K562 (cell line): ENCODE measurements at regions not wholly inside any gene's neighbourhood (a gene's known extent, or its start where the extent isn't known, plus 50 kb on each side); places are given as distances from the start of the nearest gene placed in this dataset.

Source experiments
- NUFIP1 ChIP-seq: fragments of 450-650 bp; IDR thresholded peaks from 2 replicates; pipeline ENCODE4 v1.6.1; 2018; ENCODE audit not compliant: partially characterized antibody
- SREBF2 ChIP-seq: sonication (generic); formaldehyde crosslinking; IDR thresholded peaks from 2 replicates; pipeline ENCODE4 v1.4.0; 2020; ENCODE audit warnings: mild to moderate bottlenecking, missing genetic modification reagents
- TF ChIP-seq, protein P1 (sequence below), 2 experiments: fragments of 450-650 bp; IDR thresholded peaks; 2 replicates each; pipeline ENCODE4 v1.6.1; 2016; ENCODE audit warnings: mild to moderate bottlenecking in 2 of 2, borderline replicate concordance in 1 of 2, low read depth in 1 of 2, moderate library complexity in 1 of 2
- TF ChIP-seq, protein P2 (sequence below), 2 experiments: fragments of 450-650 bp in 1 of 2; IDR thresholded peaks; 2 replicates each; pipeline ENCODE4 v1.6.1; 2011 to 2017; ENCODE audit warnings: low read depth in 2 of 2, antibody characterized with exemption in 1 of 2, borderline replicate concordance in 1 of 2, low read length in 1 of 2, mild to moderate bottlenecking in 1 of 2, mixed read lengths in 1 of 2; ENCODE audit not compliant: control insufficient read depth in 1 of 2
- TF ChIP-seq, protein P3 (sequence below): fragments of 250-450 bp; sonication (Bioruptor Pico); IDR thresholded peaks from 2 replicates; pipeline ENCODE4 v1.9.0; 2021; ENCODE audit warnings: mild to moderate bottlenecking

DNA sequence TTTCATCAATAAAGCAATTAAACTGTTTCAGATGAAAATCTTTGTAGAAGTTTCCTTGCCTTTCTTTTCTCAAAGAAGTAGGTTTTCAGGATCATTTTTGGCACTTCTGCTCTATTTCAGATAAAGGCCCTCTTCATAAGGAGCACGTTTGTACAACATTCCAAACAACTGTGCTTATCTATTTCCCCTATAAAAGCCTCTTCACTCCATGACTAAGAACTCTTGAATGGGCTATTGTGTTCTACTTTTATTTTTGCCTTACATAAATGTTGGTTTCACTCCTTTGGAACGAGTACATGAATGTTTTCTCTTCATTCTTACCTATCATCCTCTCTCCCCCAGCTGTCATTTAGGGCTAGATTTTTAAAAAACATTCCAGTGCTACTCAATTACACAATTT lies 288.0 kb upstream of the PPP1R2C start (continued):
- TF ChIP-seq, protein P1, sequence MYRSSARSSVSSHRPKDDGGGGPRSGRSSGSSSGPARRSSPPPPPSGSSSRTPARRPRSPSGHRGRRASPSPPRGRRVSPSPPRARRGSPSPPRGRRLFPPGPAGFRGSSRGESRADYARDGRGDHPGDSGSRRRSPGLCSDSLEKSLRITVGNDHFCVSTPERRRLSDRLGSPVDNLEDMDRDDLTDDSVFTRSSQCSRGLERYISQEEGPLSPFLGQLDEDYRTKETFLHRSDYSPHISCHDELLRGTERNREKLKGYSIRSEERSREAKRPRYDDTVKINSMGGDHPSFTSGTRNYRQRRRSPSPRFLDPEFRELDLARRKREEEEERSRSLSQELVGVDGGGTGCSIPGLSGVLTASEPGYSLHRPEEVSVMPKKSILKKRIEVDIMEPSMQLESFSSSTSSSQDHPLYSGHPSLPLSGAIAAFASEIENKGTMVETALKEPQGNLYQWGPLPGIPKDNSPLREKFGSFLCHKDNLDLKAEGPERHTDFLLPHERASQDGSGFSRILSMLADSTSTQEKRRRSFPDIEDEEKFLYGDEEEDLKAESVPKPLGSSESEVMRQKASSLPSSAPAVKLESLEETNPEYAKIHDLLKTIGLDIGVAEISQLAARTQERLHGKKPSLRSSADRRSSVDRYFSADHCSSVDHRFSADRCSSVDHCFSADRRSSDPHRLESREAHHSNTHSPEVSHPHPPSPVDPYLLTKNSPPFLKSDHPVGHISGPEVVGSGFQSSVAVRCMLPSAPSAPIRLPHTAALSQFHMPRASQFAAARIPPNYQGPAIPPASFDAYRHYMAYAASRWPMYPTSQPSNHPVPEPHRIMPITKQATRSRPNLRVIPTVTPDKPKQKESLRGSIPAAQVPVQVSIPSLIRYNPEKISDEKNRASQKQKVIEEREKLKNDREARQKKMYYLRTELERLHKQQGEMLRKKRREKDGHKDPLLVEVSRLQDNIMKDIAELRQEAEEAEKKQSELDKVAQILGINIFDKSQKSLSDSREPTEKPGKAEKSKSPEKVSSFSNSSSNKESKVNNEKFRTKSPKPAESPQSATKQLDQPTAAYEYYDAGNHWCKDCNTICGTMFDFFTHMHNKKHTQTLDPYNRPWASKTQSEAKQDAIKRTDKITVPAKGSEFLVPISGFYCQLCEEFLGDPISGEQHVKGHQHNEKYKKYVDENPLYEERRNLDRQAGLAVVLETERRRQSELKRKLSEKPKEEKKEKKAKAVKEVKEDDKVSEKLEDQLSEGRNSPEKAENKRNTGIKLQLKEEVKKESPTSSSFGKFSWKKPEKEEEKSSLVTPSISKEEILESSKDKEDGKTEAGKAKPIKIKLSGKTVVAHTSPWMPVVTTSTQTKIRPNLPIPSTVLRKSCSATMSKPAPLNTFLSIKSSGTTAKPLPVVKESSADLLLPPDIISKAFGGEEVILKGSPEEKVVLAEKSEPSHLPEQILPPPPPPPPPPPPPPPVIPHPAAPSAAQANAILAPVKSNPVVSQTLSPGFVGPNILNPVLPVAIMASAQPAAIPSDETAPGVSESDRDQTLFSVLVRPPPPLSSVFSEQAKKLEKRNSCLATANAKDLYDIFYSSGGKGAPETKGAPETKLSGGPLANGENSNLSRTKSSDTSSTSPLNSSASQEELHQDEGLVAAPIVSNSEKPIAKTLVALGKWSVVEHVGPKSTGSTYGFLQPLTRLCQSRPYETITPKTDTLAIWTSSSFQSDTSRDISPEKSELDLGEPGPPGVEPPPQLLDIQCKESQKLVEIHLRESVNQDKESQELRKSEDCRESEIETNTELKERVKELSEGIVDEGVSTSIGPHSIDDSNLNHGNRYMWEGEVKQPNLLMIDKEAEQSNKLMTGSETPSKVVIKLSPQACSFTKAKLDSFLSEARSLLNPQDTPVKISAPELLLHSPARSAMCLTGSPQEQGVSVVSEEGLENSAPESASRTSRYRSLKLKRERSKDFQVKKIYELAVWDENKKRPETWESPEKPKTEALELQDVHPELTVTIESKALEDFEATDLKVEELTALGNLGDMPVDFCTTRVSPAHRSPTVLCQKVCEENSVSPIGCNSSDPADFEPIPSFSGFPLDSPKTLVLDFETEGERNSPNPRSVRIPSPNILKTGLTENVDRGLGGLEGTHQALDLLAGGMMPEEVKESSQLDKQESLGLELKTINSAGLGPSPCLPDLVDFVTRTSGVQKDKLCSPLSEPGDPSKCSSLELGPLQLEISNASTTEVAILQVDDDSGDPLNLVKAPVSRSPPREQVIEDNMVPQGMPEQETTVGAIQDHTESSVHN (IDR thresholded peaks at IDR 0.05; ENCODE audit: borderline replicate concordance in 1 of 2, low read depth in 1 of 2) = no peak
- TF ChIP-seq, protein P2, sequence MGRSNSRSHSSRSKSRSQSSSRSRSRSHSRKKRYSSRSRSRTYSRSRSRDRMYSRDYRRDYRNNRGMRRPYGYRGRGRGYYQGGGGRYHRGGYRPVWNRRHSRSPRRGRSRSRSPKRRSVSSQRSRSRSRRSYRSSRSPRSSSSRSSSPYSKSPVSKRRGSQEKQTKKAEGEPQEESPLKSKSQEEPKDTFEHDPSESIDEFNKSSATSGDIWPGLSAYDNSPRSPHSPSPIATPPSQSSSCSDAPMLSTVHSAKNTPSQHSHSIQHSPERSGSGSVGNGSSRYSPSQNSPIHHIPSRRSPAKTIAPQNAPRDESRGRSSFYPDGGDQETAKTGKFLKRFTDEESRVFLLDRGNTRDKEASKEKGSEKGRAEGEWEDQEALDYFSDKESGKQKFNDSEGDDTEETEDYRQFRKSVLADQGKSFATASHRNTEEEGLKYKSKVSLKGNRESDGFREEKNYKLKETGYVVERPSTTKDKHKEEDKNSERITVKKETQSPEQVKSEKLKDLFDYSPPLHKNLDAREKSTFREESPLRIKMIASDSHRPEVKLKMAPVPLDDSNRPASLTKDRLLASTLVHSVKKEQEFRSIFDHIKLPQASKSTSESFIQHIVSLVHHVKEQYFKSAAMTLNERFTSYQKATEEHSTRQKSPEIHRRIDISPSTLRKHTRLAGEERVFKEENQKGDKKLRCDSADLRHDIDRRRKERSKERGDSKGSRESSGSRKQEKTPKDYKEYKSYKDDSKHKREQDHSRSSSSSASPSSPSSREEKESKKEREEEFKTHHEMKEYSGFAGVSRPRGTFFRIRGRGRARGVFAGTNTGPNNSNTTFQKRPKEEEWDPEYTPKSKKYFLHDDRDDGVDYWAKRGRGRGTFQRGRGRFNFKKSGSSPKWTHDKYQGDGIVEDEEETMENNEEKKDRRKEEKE (IDR thresholded peaks at IDR 0.05; ENCODE audit: borderline replicate concordance in 1 of 2, control insufficient read depth in 1 of 2, low read depth in 2 of 2, low read length in 1 of 2) = no peak
- TF ChIP-seq, protein P3, sequence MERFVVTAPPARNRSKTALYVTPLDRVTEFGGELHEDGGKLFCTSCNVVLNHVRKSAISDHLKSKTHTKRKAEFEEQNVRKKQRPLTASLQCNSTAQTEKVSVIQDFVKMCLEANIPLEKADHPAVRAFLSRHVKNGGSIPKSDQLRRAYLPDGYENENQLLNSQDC (CRISPR knock-in tag) = no peak
- TF ChIP-seq SREBF2 (CRISPR knock-in tag) (no peak), NUFIP1 (no peak)
